H9 (cell line): ENCODE measurements at regions not wholly inside any gene's neighbourhood (a gene's known extent, or its start where the extent isn't known, plus 50 kb on each side); places are given as distances from the start of the nearest gene placed in this dataset.

Experiments
- DNase-seq: peaks from one replicate; pipeline ENCODE4 v3.0.0-alpha.2; 2017
- H2AFZ ChIP-seq: one replicate; pipeline ENCODE4 v1.6.1; 2013; ENCODE audit warnings: mild to moderate bottlenecking, low read length, control low read depth, moderate library complexity
- H2AK5ac ChIP-seq: 2 replicates; pipeline ENCODE4 v1.6.1; 2013; ENCODE audit warnings: low read length, control low read depth, mixed read lengths; ENCODE audit not compliant: insufficient read length
- H2BK120ac ChIP-seq: one replicate; pipeline ENCODE4 v1.6.1; 2013; ENCODE audit warnings: low read depth, mild to moderate bottlenecking, low read length, control low read depth, inconsistent platforms; ENCODE audit not compliant: poor library complexity, severe bottlenecking
- H2BK12ac ChIP-seq: 2 replicates; pipeline ENCODE4 v1.6.1; 2013; ENCODE audit warnings: low read length, control low read depth, mixed read lengths, low read depth; ENCODE audit not compliant: insufficient read length
- H2BK15ac ChIP-seq: 2 replicates; pipeline ENCODE4 v1.6.1; 2013; ENCODE audit warnings: low read depth, low read length, control low read depth
- H2BK20ac ChIP-seq: one replicate; pipeline ENCODE4 v1.6.1; 2013; ENCODE audit warnings: low read depth, mild to moderate bottlenecking, low read length, control low read depth, inconsistent platforms; ENCODE audit not compliant: poor library complexity, severe bottlenecking
- H2BK5ac ChIP-seq: 2 replicates; pipeline ENCODE4 v1.6.1; 2013; ENCODE audit warnings: low read length, control low read depth, mixed read lengths; ENCODE audit not compliant: insufficient read length
- H3K14ac ChIP-seq: 2 replicates; pipeline ENCODE4 v1.6.1; 2013; ENCODE audit warnings: low read length, control low read depth; ENCODE audit not compliant: insufficient read depth
- H3K18ac ChIP-seq: 2 replicates; pipeline ENCODE4 v1.6.1; 2013; ENCODE audit warnings: low read depth, mild to moderate bottlenecking, mixed read lengths, low read length, control low read depth; ENCODE audit not compliant: insufficient read length
- H3K23ac ChIP-seq: 2 replicates; pipeline ENCODE4 v1.6.1; 2013; ENCODE audit warnings: low read length, control low read depth, mixed read lengths, low read depth; ENCODE audit not compliant: insufficient read length
- H3K23me2 ChIP-seq: 2 replicates; pipeline ENCODE4 v1.6.1; 2013; ENCODE audit warnings: low read depth, mild to moderate bottlenecking, mixed read lengths, low read length, control low read depth; ENCODE audit not compliant: insufficient read length, poor library complexity, severe bottlenecking
- H3K27ac ChIP-seq: 2 replicates; pipeline ENCODE4 v1.5.1; 2013; ENCODE audit warnings: low read length, control low read depth, mixed read lengths, low read depth; ENCODE audit not compliant: insufficient read length
- H3K27me3 ChIP-seq: 2 replicates; pipeline ENCODE4 v1.6.1; 2013; ENCODE audit warnings: low read length, control low read depth, inconsistent platforms; ENCODE audit not compliant: insufficient read depth
- H3K4ac ChIP-seq: 2 replicates; pipeline ENCODE4 v1.6.1; 2013; ENCODE audit warnings: low read depth, mild to moderate bottlenecking, control low read depth, inconsistent platforms, low read length, moderate library complexity
- H3K4me1 ChIP-seq: 2 replicates; pipeline ENCODE4 v1.6.1; 2013; ENCODE audit warnings: low read length, control low read depth, inconsistent platforms; ENCODE audit not compliant: insufficient read depth
- H3K4me2 ChIP-seq: 2 replicates; pipeline ENCODE4 v1.6.1; 2013; ENCODE audit warnings: low read length, control low read depth, mixed read lengths; ENCODE audit not compliant: insufficient read length, insufficient read depth
- H3K56ac ChIP-seq: 2 replicates; pipeline ENCODE4 v1.6.1; 2013; ENCODE audit warnings: low read depth, mild to moderate bottlenecking, mixed read lengths, low read length, control low read depth; ENCODE audit not compliant: insufficient read length
- H3K79me1 ChIP-seq: 2 replicates; pipeline ENCODE4 v1.6.1; 2013; ENCODE audit warnings: low read depth, mild to moderate bottlenecking, moderate library complexity, low read length, control low read depth, inconsistent platforms; ENCODE audit not compliant: insufficient read depth, poor library complexity, severe bottlenecking
- H3K79me2 ChIP-seq: 2 replicates; pipeline ENCODE4 v1.6.1; 2013; ENCODE audit warnings: low read length, control low read depth, inconsistent platforms; ENCODE audit not compliant: insufficient read depth
- H3K9ac ChIP-seq: 2 replicates; pipeline ENCODE4 v1.6.1; 2013; ENCODE audit warnings: low read length, control low read depth, mixed read lengths; ENCODE audit not compliant: insufficient read length; ENCODE audit errors: extremely low read depth
- H3K9me3 ChIP-seq: one replicate; pipeline ENCODE4 v1.6.1; 2013; ENCODE audit warnings: low read depth, low read length, inconsistent platforms; ENCODE audit not compliant: control insufficient read depth
- H3T11ph ChIP-seq: one replicate; pipeline ENCODE4 v1.6.1; 2013; ENCODE audit warnings: mild to moderate bottlenecking, low read length, control low read depth, inconsistent platforms
- H4K20me1 ChIP-seq: one replicate; pipeline ENCODE4 v1.6.1; 2013; ENCODE audit not compliant: control insufficient read depth, insufficient read length, insufficient read depth
- H4K5ac ChIP-seq: 2 replicates; pipeline ENCODE4 v1.6.1; 2013; ENCODE audit warnings: low read depth, mild to moderate bottlenecking, mixed read lengths, low read length, control low read depth; ENCODE audit not compliant: insufficient read length
- H4K8ac ChIP-seq: replicated peaks from 2 replicates; pipeline ENCODE4 v1.6.1; 2013; ENCODE audit warnings: low read length, control low read depth, mixed read lengths, low read depth; ENCODE audit not compliant: insufficient read length
- H4K91ac ChIP-seq: 2 replicates; pipeline ENCODE4 v1.6.1; 2013; ENCODE audit warnings: low read depth, mild to moderate bottlenecking, moderate library complexity, mixed read lengths, low read length, control low read depth; ENCODE audit not compliant: insufficient read length
- H3K27ac Mint-ChIP-seq, 3 experiments: 2 replicates in 2 of 3; 3 replicates in 1 of 3; pipeline ENCODE4 v1.8.0; 2020 to 2021; ENCODE audit warnings: mixed read lengths in 3 of 3, mild to moderate bottlenecking in 1 of 3, moderate library complexity in 1 of 3
- H3K27me3 Mint-ChIP-seq: 2 replicates; pipeline ENCODE4 v1.8.0; 2021; ENCODE audit warnings: low read depth, mild to moderate bottlenecking, moderate library complexity, mixed read lengths
- H3K36me3 Mint-ChIP-seq, 3 experiments: 2 replicates in 2 of 3; 3 replicates in 1 of 3; pipeline ENCODE4 v1.8.0; 2020 to 2021; ENCODE audit warnings: low read depth in 3 of 3, mixed read lengths in 3 of 3; ENCODE audit not compliant: insufficient read depth in 1 of 3
- H3K4me1 Mint-ChIP-seq, 2 experiments: 2 replicates each; pipeline ENCODE4 v1.8.0; 2020; ENCODE audit warnings: mixed read lengths in 2 of 2
- H3K4me3 Mint-ChIP-seq, 2 experiments: 2 replicates in 1 of 2; 3 replicates in 1 of 2; pipeline ENCODE4 v1.8.0; 2020 to 2021; ENCODE audit warnings: mild to moderate bottlenecking in 2 of 2, mixed read lengths in 2 of 2, moderate library complexity in 1 of 2
- H3K9me3 Mint-ChIP-seq, 2 experiments: 2 replicates in 1 of 2; 3 replicates in 1 of 2; pipeline ENCODE4 v1.8.0; 2020; ENCODE audit warnings: mild to moderate bottlenecking in 2 of 2, mixed read lengths in 2 of 2, moderate library complexity in 1 of 2
- WGBS: extraction: QIAGEN DNeasy Blood & Tissue Kit; methylation state at CpG from one replicate; pipeline ENCODE4 v1.1.7; 2013; ENCODE audit warnings: missing lambda C conversion rate, low lambda C conversion rate, mixed read lengths; ENCODE audit not compliant: insufficient read length; ENCODE audit errors: extremely low coverage; 5-methylcytosine and 5-hydroxymethylcytosine counted together
- TF ChIP-seq, protein P1 (sequence below): fragments of 200-600 bp; sonication (generic); conservative IDR thresholded peaks from 3 replicates; pipeline ENCODE4 v1.8.0; 2021; ENCODE audit warnings: antibody characterized with exemption, mild to moderate bottlenecking

DNA sequence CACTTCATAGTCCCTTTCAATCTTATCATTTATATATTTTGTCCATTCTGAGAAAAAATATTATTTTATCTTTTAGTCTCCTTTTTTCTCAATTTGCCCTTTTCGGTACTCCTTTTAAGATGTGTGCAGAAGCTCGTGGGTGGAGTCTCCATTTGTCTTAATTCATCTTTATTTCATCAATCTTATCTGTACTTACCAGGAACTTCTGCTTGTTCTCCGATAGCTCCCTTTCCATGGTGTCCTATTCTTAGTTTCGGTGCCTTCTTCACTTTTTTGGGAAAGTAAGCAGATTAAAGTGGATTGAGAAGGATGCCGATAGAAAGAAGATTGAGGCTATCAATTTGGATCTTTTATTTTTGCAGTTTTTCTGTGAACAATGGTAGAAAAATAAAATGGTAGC is 183.4 kb upstream of the PLEKHA5 start:
- H3K18ac ChIP-seq: no peak overlapping the region
- no peak overlapping the region for H4K5ac ChIP-seq
- Mint-ChIP-seq H3K4me1 (peaks cover 3% of the 10 kb centered on the region in 2 experiments), H3K27ac (no peak overlapping the region), H3K4me3 (no peak overlapping the region), H3K36me3 (no peaks in the 10 kb centered on the region), H3K27me3 (no peaks in the 10 kb centered on the region), H3K9me3 (no peaks in the 10 kb centered on the region)
- peaks cover under 1% of the 10 kb centered on the region; the same call in 1 of the 2 replicates for H3K4me1 ChIP-seq
- no peak overlapping the region for H2AK5ac ChIP-seq
- H3K27me3 ChIP-seq: no peaks in the 10 kb centered on the region
- H2BK20ac ChIP-seq: no peak overlapping the region
- H3K9ac ChIP-seq: no peak overlapping the region
- no peak overlapping the region for H2BK5ac ChIP-seq
- H3K4ac ChIP-seq: no peak overlapping the region
- H2BK12ac ChIP-seq: no peak overlapping the region
- no peaks in the 10 kb centered on the region for H3K79me2 ChIP-seq
- no peaks in the 10 kb centered on the region for H3K23me2 ChIP-seq
- no peak overlapping the region for H3K23ac ChIP-seq
- no peak overlapping the region for H3T11ph ChIP-seq
- no peak overlapping the region for H4K8ac ChIP-seq
- TF ChIP-seq, protein P1, sequence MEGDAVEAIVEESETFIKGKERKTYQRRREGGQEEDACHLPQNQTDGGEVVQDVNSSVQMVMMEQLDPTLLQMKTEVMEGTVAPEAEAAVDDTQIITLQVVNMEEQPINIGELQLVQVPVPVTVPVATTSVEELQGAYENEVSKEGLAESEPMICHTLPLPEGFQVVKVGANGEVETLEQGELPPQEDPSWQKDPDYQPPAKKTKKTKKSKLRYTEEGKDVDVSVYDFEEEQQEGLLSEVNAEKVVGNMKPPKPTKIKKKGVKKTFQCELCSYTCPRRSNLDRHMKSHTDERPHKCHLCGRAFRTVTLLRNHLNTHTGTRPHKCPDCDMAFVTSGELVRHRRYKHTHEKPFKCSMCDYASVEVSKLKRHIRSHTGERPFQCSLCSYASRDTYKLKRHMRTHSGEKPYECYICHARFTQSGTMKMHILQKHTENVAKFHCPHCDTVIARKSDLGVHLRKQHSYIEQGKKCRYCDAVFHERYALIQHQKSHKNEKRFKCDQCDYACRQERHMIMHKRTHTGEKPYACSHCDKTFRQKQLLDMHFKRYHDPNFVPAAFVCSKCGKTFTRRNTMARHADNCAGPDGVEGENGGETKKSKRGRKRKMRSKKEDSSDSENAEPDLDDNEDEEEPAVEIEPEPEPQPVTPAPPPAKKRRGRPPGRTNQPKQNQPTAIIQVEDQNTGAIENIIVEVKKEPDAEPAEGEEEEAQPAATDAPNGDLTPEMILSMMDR: no peak
- H3K27ac ChIP-seq: no peak overlapping the region
- no peak for DNase-seq
- no peak overlapping the region for H2BK120ac ChIP-seq
- no peaks in the 10 kb centered on the region for H3K9me3 ChIP-seq
- H2BK15ac ChIP-seq: no peak overlapping the region
- H3K56ac ChIP-seq: no peak overlapping the region
- no peak overlapping the region for H2AFZ ChIP-seq
- WGBS: no CpG with 5 or more reads among the region's 5 CpGs
- H3K14ac ChIP-seq: no peak overlapping the region
- H3K4me2 ChIP-seq: no peak overlapping the region
- no peaks in the 10 kb centered on the region for H3K79me1 ChIP-seq
- H4K91ac ChIP-seq: no peak overlapping the region
- no peaks in the 10 kb centered on the region for H4K20me1 ChIP-seq
